Sigmoid colon (tissue), 6 donors: ENCODE measurements at regions not wholly inside any gene's neighbourhood (a gene's known extent, or its start where the extent isn't known, plus 50 kb on each side); places are given as distances from the start of the nearest gene placed in this dataset.

Source experiments
- DNase-seq: peaks from one replicate; pipeline ENCODE4 v3.0.0-alpha.2; 2019
- H3K27ac ChIP-seq, 4 donors: fragments of 200-600 bp; sonication (generic); one replicate each; pipeline ENCODE4 v1.5.1; 2016 to 2019; ENCODE audit warnings: mild to moderate bottlenecking in 1 of 4
- H3K27me3 ChIP-seq, 3 donors: fragments of 200-600 bp; sonication (generic); one replicate each; pipeline ENCODE4 v1.5.1; 2019; ENCODE audit warnings: mild to moderate bottlenecking in 1 of 3
- H3K36me3 ChIP-seq, 4 donors: fragments of 200-600 bp; sonication (generic); one replicate each; pipeline ENCODE4 v1.5.1; 2016 to 2019
- H3K4me1 ChIP-seq, 4 donors: fragments of 200-600 bp; sonication (generic); one replicate each; pipeline ENCODE4 v1.5.1; 2017 to 2019
- H3K4me3 ChIP-seq, 4 donors: fragments of 200-600 bp; sonication (generic); one replicate each; pipeline ENCODE4 v1.5.1; 2017 to 2019; ENCODE audit warnings: mild to moderate bottlenecking in 2 of 4, moderate library complexity in 1 of 4
- H3K9me3 ChIP-seq, 4 donors: fragments of 200-600 bp in 3 of 4; sonication (generic) in 3 of 4; one replicate each; pipeline versions ENCODE4 v1.5.1 to v1.6.1; 2013 to 2019
- EP300 ChIP-seq, 4 donors: sonication (generic); formaldehyde crosslinking; IDR thresholded peaks; one replicate each; pipeline ENCODE4 v1.6.1; 2017; ENCODE audit warnings: antibody characterized with exemption in 4 of 4
- POLR2A ChIP-seq, 2 donors: fragments of 450-650 bp; IDR thresholded peaks; one replicate each; pipeline ENCODE4 v1.6.1; 2016; ENCODE audit warnings: antibody characterized with exemption in 2 of 2, mild to moderate bottlenecking in 2 of 2, moderate library complexity in 2 of 2
- POLR2AphosphoS5 ChIP-seq, 4 donors: sonication (generic); formaldehyde crosslinking; IDR thresholded peaks; one replicate each; pipeline ENCODE4 v1.6.1; 2017; ENCODE audit warnings: antibody characterized with exemption in 4 of 4
- WGBS, 2 donors: extraction: QIAGEN DNeasy Blood & Tissue Kit; methylation state at CpG; one replicate each; pipeline ENCODE4 v1.1.7; 2013; 5-methylcytosine and 5-hydroxymethylcytosine counted together
- intact Hi-C: fragments of 100-400 bp; cut with DNase I; formaldehyde crosslinking; loops from one replicate; pipeline ENCODE4 v1.15.1; 2023
- TF ChIP-seq, protein P1 (sequence below), 4 experiments: fragments of 450-650 bp in 3 of 4; fragments of 200-600 bp in 1 of 4; IDR thresholded peaks; one replicate each; pipeline ENCODE4 v1.5.1; 2016 to 2019; ENCODE audit warnings: antibody characterized with exemption in 4 of 4, mild to moderate bottlenecking in 3 of 4, moderate library complexity in 2 of 4
- donor health status: healthy with polysubstance abuse.
- donor health status: healthy.

GRCh38 chr18:8962192-8962779 is 140.2 kb upstream of the NDUFV2 start:
- WGBS, 2 donors, result 95% methylated on average over 8 of the region's 8 CpGs
- intact Hi-C loops, result no loop called here
- Histone ChIP-seq H3K36me3 (no peaks in the 10 kb centered on the region), H3K27me3 (no peaks in the 10 kb centered on the region), H3K9me3 (no peaks in the 10 kb centered on the region), H3K27ac (no peak overlapping the region), H3K4me1 (peaks cover 0 to 4% (median 0%) of the 10 kb centered on the region in 4 donors), H3K4me3 (no peak overlapping the region)
- DNase-seq, result peak; percentile 24
- TF ChIP-seq POLR2A (IDR thresholded peaks at IDR 0.05), result no peak
- no peak for TF ChIP-seq EP300 (IDR thresholded peaks at IDR 0.05)
- no peak for TF ChIP-seq POLR2AphosphoS5 (IDR thresholded peaks at IDR 0.05)
- TF ChIP-seq, protein P1, sequence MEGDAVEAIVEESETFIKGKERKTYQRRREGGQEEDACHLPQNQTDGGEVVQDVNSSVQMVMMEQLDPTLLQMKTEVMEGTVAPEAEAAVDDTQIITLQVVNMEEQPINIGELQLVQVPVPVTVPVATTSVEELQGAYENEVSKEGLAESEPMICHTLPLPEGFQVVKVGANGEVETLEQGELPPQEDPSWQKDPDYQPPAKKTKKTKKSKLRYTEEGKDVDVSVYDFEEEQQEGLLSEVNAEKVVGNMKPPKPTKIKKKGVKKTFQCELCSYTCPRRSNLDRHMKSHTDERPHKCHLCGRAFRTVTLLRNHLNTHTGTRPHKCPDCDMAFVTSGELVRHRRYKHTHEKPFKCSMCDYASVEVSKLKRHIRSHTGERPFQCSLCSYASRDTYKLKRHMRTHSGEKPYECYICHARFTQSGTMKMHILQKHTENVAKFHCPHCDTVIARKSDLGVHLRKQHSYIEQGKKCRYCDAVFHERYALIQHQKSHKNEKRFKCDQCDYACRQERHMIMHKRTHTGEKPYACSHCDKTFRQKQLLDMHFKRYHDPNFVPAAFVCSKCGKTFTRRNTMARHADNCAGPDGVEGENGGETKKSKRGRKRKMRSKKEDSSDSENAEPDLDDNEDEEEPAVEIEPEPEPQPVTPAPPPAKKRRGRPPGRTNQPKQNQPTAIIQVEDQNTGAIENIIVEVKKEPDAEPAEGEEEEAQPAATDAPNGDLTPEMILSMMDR (IDR thresholded peaks at IDR 0.05), result no peak

DNA sequence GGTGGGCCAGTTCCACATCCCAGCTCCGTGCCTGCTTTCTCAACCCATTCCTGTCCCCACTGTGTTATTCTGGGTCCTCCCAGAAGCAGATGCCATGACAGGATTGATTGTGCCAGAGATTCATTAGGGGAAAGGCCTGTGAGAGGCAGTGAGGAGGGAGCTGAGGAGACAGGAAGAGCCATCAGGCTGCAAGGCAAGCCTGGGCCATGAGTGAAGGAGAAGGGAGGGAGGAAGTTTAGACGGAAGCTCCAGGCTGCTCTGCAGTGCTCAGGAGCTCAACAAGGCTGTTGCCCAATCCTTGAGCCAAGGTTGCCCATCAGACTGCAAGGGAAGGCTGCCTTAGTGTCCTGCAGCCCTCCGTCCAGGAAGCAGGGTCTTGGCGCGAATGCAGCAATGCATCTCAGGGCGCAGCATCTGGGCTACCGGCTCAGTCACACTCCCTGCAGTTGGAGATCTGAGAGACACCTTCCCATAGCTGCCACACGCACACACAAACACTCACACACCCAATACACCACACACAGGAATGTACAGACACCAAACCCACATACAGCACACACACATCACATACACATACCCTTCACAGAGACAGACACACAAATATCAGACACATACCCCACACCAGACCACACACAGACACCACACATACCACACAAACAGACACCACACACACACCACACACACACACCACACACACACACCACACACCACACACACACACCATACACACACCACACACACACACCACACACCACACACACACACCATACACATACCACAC is 139.5 kb upstream of the NDUFV2 start:
- WGBS, 2 donors, result 89 to 95% methylated on average over 8 of the region's 8 CpGs

DNA sequence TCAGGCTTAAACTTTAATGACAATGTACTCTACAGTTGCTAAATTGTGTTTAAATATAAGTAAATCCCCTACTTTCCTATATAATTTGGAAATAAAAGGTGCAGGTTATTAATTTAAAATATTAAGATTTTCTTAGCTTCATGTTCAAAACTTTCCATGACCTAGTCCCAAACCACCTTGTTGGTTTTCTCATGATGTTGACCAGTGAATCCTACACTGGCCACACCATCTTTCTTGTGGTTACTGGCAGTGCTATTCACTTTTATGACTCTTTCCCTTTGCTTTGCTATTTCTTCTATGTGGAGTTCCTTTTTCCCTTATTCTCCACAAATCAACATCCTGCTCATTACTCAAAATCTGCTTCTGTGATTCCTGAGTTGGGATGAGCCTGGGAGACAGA is 138.6 kb upstream of the NDUFV2 start:
- intact Hi-C loops, result no loop called here
- Histone ChIP-seq H3K36me3 (no peaks in the 10 kb centered on the region), H3K4me1 (peaks cover 0 to 11% (median 8%) of the 10 kb centered on the region in 4 donors), H3K4me3 (no peak overlapping the region), H3K27ac (no peak overlapping the region), H3K9me3 (no peaks in the 10 kb centered on the region), H3K27me3 (no peaks in the 10 kb centered on the region)
- TF ChIP-seq POLR2A (IDR thresholded peaks at IDR 0.05) (no peak), EP300 (IDR thresholded peaks at IDR 0.05) (no peak)
- no peak for DNase-seq

More for the DNA sequence above, 139.5 kb upstream of the NDUFV2 start:
- no peak for DNase-seq
- H3K4me3 ChIP-seq, result no peak overlapping the region
- intact Hi-C loops, result no loop called here
- TF ChIP-seq POLR2A (IDR thresholded peaks at IDR 0.05) (no peak), EP300 (IDR thresholded peaks at IDR 0.05) (no peak), POLR2AphosphoS5 (IDR thresholded peaks at IDR 0.05) (no peak)
- TF ChIP-seq, protein P1 (IDR thresholded peaks at IDR 0.05), result no peak
- no peak overlapping the region for H3K27ac ChIP-seq
- no peaks in the 10 kb centered on the region for H3K9me3 ChIP-seq
- H3K36me3 ChIP-seq, result no peaks in the 10 kb centered on the region
- H3K27me3 ChIP-seq, result no peaks in the 10 kb centered on the region
- H3K4me1 ChIP-seq, result peaks cover 0 to 3% (median 1%) of the 10 kb centered on the region in 4 donors

GRCh38 chr18:8965398-8965797 is 137.1 kb upstream of the NDUFV2 start:
- intact Hi-C loops, result no loop called here
- WGBS, 2 donors, result 76 to 86% methylated on average over 8 of the region's 8 CpGs
- Histone ChIP-seq H3K27ac (no peak overlapping the region), H3K36me3 (no peaks in the 10 kb centered on the region), H3K9me3 (no peaks in the 10 kb centered on the region), H3K27me3 (no peaks in the 10 kb centered on the region), H3K4me3 (no peak overlapping the region), H3K4me1 (peaks cover 0 to 26% (median 22%) of the 10 kb centered on the region in 4 donors)
- TF ChIP-seq POLR2A (IDR thresholded peaks at IDR 0.05), result no peak
- no peak for TF ChIP-seq EP300 (IDR thresholded peaks at IDR 0.05)
- no peak for DNase-seq

DNA sequence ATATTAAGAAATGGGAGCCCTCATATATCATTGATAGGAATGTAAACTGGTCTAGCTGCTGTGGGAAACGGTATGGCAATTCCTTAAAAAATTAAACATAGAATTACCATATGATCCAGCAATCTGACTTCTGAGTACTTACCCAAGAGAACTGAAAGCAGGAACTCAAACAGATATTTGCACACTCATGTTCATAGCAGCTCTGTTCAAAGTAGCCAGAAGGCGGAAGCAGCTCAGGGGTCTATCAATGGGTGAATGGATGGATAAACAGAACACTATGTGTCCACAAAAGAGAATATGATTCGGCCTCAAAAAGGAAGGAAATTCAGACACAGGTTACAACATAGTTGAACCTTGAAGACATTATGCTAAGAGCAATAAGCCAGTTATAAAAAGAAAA is 135.7 kb upstream of the NDUFV2 start:
- TF ChIP-seq POLR2A (IDR thresholded peaks at IDR 0.05) (no peak), EP300 (IDR thresholded peaks at IDR 0.05) (no peak), POLR2AphosphoS5 (IDR thresholded peaks at IDR 0.05) (no peak)
- TF ChIP-seq, protein P1 (IDR thresholded peaks at IDR 0.05), result no peak
- intact Hi-C loops, result no loop called here
- no peak overlapping the region for H3K27ac ChIP-seq
- H3K4me1 ChIP-seq, result peaks cover 0 to 40% (median 31%) of the 10 kb centered on the region in 4 donors
- no peaks in the 10 kb centered on the region for H3K27me3 ChIP-seq
- 78 to 92% methylated on average over 3 of the region's 3 CpGs for WGBS, 2 donors
- no peak overlapping the region for H3K4me3 ChIP-seq
- H3K9me3 ChIP-seq, result no peaks in the 10 kb centered on the region
- H3K36me3 ChIP-seq, result no peaks in the 10 kb centered on the region
- no peak for DNase-seq
